H9 (cell line): ENCODE measurements at regions not wholly inside any gene's neighbourhood (a gene's known extent, or its start where the extent isn't known, plus 50 kb on each side); places are given as distances from the start of the nearest gene placed in this dataset.

Experiments
- DNase-seq: peaks from one replicate; pipeline ENCODE4 v3.0.0-alpha.2; 2017
- H2AFZ ChIP-seq: one replicate; pipeline ENCODE4 v1.6.1; 2013; ENCODE audit warnings: mild to moderate bottlenecking, low read length, control low read depth, moderate library complexity
- H2AK5ac ChIP-seq: 2 replicates; pipeline ENCODE4 v1.6.1; 2013; ENCODE audit warnings: low read length, control low read depth, mixed read lengths; ENCODE audit not compliant: insufficient read length
- H2BK120ac ChIP-seq: one replicate; pipeline ENCODE4 v1.6.1; 2013; ENCODE audit warnings: low read depth, mild to moderate bottlenecking, low read length, control low read depth, inconsistent platforms; ENCODE audit not compliant: poor library complexity, severe bottlenecking
- H2BK12ac ChIP-seq: 2 replicates; pipeline ENCODE4 v1.6.1; 2013; ENCODE audit warnings: low read length, control low read depth, mixed read lengths, low read depth; ENCODE audit not compliant: insufficient read length
- H2BK15ac ChIP-seq: 2 replicates; pipeline ENCODE4 v1.6.1; 2013; ENCODE audit warnings: low read depth, low read length, control low read depth
- H2BK20ac ChIP-seq: one replicate; pipeline ENCODE4 v1.6.1; 2013; ENCODE audit warnings: low read depth, mild to moderate bottlenecking, low read length, control low read depth, inconsistent platforms; ENCODE audit not compliant: poor library complexity, severe bottlenecking
- H2BK5ac ChIP-seq: 2 replicates; pipeline ENCODE4 v1.6.1; 2013; ENCODE audit warnings: low read length, control low read depth, mixed read lengths; ENCODE audit not compliant: insufficient read length
- H3K14ac ChIP-seq: 2 replicates; pipeline ENCODE4 v1.6.1; 2013; ENCODE audit warnings: low read length, control low read depth; ENCODE audit not compliant: insufficient read depth
- H3K18ac ChIP-seq: 2 replicates; pipeline ENCODE4 v1.6.1; 2013; ENCODE audit warnings: low read depth, mild to moderate bottlenecking, mixed read lengths, low read length, control low read depth; ENCODE audit not compliant: insufficient read length
- H3K23ac ChIP-seq: 2 replicates; pipeline ENCODE4 v1.6.1; 2013; ENCODE audit warnings: low read length, control low read depth, mixed read lengths, low read depth; ENCODE audit not compliant: insufficient read length
- H3K23me2 ChIP-seq: 2 replicates; pipeline ENCODE4 v1.6.1; 2013; ENCODE audit warnings: low read depth, mild to moderate bottlenecking, mixed read lengths, low read length, control low read depth; ENCODE audit not compliant: insufficient read length, poor library complexity, severe bottlenecking
- H3K27ac ChIP-seq: 2 replicates; pipeline ENCODE4 v1.5.1; 2013; ENCODE audit warnings: low read length, control low read depth, mixed read lengths, low read depth; ENCODE audit not compliant: insufficient read length
- H3K27me3 ChIP-seq: 2 replicates; pipeline ENCODE4 v1.6.1; 2013; ENCODE audit warnings: low read length, control low read depth, inconsistent platforms; ENCODE audit not compliant: insufficient read depth
- H3K4ac ChIP-seq: 2 replicates; pipeline ENCODE4 v1.6.1; 2013; ENCODE audit warnings: low read depth, mild to moderate bottlenecking, control low read depth, inconsistent platforms, low read length, moderate library complexity
- H3K4me1 ChIP-seq: 2 replicates; pipeline ENCODE4 v1.6.1; 2013; ENCODE audit warnings: low read length, control low read depth, inconsistent platforms; ENCODE audit not compliant: insufficient read depth
- H3K4me2 ChIP-seq: 2 replicates; pipeline ENCODE4 v1.6.1; 2013; ENCODE audit warnings: low read length, control low read depth, mixed read lengths; ENCODE audit not compliant: insufficient read length, insufficient read depth
- H3K56ac ChIP-seq: 2 replicates; pipeline ENCODE4 v1.6.1; 2013; ENCODE audit warnings: low read depth, mild to moderate bottlenecking, mixed read lengths, low read length, control low read depth; ENCODE audit not compliant: insufficient read length
- H3K79me1 ChIP-seq: 2 replicates; pipeline ENCODE4 v1.6.1; 2013; ENCODE audit warnings: low read depth, mild to moderate bottlenecking, moderate library complexity, low read length, control low read depth, inconsistent platforms; ENCODE audit not compliant: insufficient read depth, poor library complexity, severe bottlenecking
- H3K79me2 ChIP-seq: 2 replicates; pipeline ENCODE4 v1.6.1; 2013; ENCODE audit warnings: low read length, control low read depth, inconsistent platforms; ENCODE audit not compliant: insufficient read depth
- H3K9ac ChIP-seq: 2 replicates; pipeline ENCODE4 v1.6.1; 2013; ENCODE audit warnings: low read length, control low read depth, mixed read lengths; ENCODE audit not compliant: insufficient read length; ENCODE audit errors: extremely low read depth
- H3K9me3 ChIP-seq: one replicate; pipeline ENCODE4 v1.6.1; 2013; ENCODE audit warnings: low read depth, low read length, inconsistent platforms; ENCODE audit not compliant: control insufficient read depth
- H3T11ph ChIP-seq: one replicate; pipeline ENCODE4 v1.6.1; 2013; ENCODE audit warnings: mild to moderate bottlenecking, low read length, control low read depth, inconsistent platforms
- H4K20me1 ChIP-seq: one replicate; pipeline ENCODE4 v1.6.1; 2013; ENCODE audit not compliant: control insufficient read depth, insufficient read length, insufficient read depth
- H4K5ac ChIP-seq: 2 replicates; pipeline ENCODE4 v1.6.1; 2013; ENCODE audit warnings: low read depth, mild to moderate bottlenecking, mixed read lengths, low read length, control low read depth; ENCODE audit not compliant: insufficient read length
- H4K8ac ChIP-seq: replicated peaks from 2 replicates; pipeline ENCODE4 v1.6.1; 2013; ENCODE audit warnings: low read length, control low read depth, mixed read lengths, low read depth; ENCODE audit not compliant: insufficient read length
- H4K91ac ChIP-seq: 2 replicates; pipeline ENCODE4 v1.6.1; 2013; ENCODE audit warnings: low read depth, mild to moderate bottlenecking, moderate library complexity, mixed read lengths, low read length, control low read depth; ENCODE audit not compliant: insufficient read length
- H3K27ac Mint-ChIP-seq, 3 experiments: 2 replicates in 2 of 3; 3 replicates in 1 of 3; pipeline ENCODE4 v1.8.0; 2020 to 2021; ENCODE audit warnings: mixed read lengths in 3 of 3, mild to moderate bottlenecking in 1 of 3, moderate library complexity in 1 of 3
- H3K27me3 Mint-ChIP-seq: 2 replicates; pipeline ENCODE4 v1.8.0; 2021; ENCODE audit warnings: low read depth, mild to moderate bottlenecking, moderate library complexity, mixed read lengths
- H3K36me3 Mint-ChIP-seq, 3 experiments: 2 replicates in 2 of 3; 3 replicates in 1 of 3; pipeline ENCODE4 v1.8.0; 2020 to 2021; ENCODE audit warnings: low read depth in 3 of 3, mixed read lengths in 3 of 3; ENCODE audit not compliant: insufficient read depth in 1 of 3
- H3K4me1 Mint-ChIP-seq, 2 experiments: 2 replicates each; pipeline ENCODE4 v1.8.0; 2020; ENCODE audit warnings: mixed read lengths in 2 of 2
- H3K4me3 Mint-ChIP-seq, 2 experiments: 2 replicates in 1 of 2; 3 replicates in 1 of 2; pipeline ENCODE4 v1.8.0; 2020 to 2021; ENCODE audit warnings: mild to moderate bottlenecking in 2 of 2, mixed read lengths in 2 of 2, moderate library complexity in 1 of 2
- H3K9me3 Mint-ChIP-seq, 2 experiments: 2 replicates in 1 of 2; 3 replicates in 1 of 2; pipeline ENCODE4 v1.8.0; 2020; ENCODE audit warnings: mild to moderate bottlenecking in 2 of 2, mixed read lengths in 2 of 2, moderate library complexity in 1 of 2
- WGBS: extraction: QIAGEN DNeasy Blood & Tissue Kit; methylation state at CpG from one replicate; pipeline ENCODE4 v1.1.7; 2013; ENCODE audit warnings: missing lambda C conversion rate, low lambda C conversion rate, mixed read lengths; ENCODE audit not compliant: insufficient read length; ENCODE audit errors: extremely low coverage; 5-methylcytosine and 5-hydroxymethylcytosine counted together
- TF ChIP-seq, protein P1 (sequence below): fragments of 200-600 bp; sonication (generic); conservative IDR thresholded peaks from 3 replicates; pipeline ENCODE4 v1.8.0; 2021; ENCODE audit warnings: antibody characterized with exemption, mild to moderate bottlenecking

DNA sequence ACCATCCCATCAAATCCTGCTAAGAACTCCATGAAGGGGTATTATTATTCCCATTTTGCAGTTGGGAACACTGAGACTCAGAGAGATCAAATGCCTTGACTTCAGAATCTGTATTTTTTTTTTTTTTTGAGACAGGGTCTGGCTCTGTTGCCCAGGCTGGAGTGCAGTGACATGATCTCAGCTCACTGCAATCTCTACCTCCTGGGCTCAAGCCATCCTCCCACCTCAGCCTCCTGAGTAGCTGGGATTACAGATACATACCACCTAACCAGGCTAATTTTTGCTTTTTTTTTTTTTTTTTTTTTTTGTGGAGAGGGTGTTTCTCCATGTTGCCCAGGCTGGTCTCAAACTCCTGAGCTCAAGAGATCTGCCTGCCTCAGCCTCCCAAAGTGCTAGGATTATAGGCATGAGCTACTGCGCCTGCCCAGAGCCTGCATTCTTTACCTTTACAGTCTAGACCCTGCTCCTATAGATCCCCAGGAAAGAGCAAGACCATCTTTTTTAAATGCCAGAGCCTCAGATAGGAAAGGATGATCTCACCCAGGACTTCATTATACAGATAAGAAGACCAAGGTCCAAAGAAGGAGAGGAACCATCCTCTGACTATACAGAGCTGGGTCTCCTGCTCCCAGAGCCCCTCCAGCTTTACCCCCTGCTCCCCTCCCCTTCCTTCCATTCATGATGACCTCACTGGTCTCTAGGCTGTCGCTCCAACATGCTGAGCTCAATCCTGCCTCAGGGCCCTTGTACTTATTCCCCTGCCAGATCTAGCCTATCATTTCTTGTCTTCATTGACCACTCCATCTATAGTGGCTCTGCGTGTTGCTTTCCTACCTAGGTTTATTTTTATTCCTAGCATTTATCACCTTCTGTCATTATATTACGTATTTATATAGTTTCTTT is 138.6 kb downstream of the CEBPB start:
- Mint-ChIP-seq H3K4me3 (no peak overlapping the region), H3K9me3 (peaks cover 0 to 7% of the 10 kb centered on the region in 2 experiments; a peak in 1 of 5 replicates), H3K4me1 (peaks cover 0 to 9% of the 10 kb centered on the region in 2 experiments; a peak in 3 of 4 replicates), H3K27ac (no peak overlapping the region), H3K27me3 (peaks cover 4% of the 10 kb centered on the region), H3K36me3 (no peaks in the 10 kb centered on the region)
- H3K23ac ChIP-seq = no peak overlapping the region
- no peak overlapping the region for H4K8ac ChIP-seq
- H3K18ac ChIP-seq = no peak overlapping the region
- H2BK15ac ChIP-seq = no peak overlapping the region
- H3K27me3 ChIP-seq = no peaks in the 10 kb centered on the region
- WGBS = no CpG with 5 or more reads among the region's 4 CpGs
- no peak for DNase-seq
- no peak overlapping the region for H3T11ph ChIP-seq
- no peak overlapping the region for H3K9ac ChIP-seq
- no peaks in the 10 kb centered on the region for H3K9me3 ChIP-seq
- H3K4ac ChIP-seq = no peak overlapping the region
- H3K79me1 ChIP-seq = no peaks in the 10 kb centered on the region
- H2AFZ ChIP-seq = no peak overlapping the region
- no peak overlapping the region for H2BK12ac ChIP-seq
- no peak overlapping the region for H4K5ac ChIP-seq
- no peak overlapping the region for H2BK120ac ChIP-seq
- no peaks in the 10 kb centered on the region for H3K79me2 ChIP-seq
- TF ChIP-seq, protein P1, sequence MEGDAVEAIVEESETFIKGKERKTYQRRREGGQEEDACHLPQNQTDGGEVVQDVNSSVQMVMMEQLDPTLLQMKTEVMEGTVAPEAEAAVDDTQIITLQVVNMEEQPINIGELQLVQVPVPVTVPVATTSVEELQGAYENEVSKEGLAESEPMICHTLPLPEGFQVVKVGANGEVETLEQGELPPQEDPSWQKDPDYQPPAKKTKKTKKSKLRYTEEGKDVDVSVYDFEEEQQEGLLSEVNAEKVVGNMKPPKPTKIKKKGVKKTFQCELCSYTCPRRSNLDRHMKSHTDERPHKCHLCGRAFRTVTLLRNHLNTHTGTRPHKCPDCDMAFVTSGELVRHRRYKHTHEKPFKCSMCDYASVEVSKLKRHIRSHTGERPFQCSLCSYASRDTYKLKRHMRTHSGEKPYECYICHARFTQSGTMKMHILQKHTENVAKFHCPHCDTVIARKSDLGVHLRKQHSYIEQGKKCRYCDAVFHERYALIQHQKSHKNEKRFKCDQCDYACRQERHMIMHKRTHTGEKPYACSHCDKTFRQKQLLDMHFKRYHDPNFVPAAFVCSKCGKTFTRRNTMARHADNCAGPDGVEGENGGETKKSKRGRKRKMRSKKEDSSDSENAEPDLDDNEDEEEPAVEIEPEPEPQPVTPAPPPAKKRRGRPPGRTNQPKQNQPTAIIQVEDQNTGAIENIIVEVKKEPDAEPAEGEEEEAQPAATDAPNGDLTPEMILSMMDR = no peak
- no peak overlapping the region for H2BK20ac ChIP-seq
- H3K27ac ChIP-seq = no peak overlapping the region
- no peak overlapping the region for H2AK5ac ChIP-seq
- H3K14ac ChIP-seq = no peak overlapping the region
- no peak overlapping the region for H4K91ac ChIP-seq
- no peaks in the 10 kb centered on the region for H3K4me1 ChIP-seq
- H2BK5ac ChIP-seq = no peak overlapping the region
- H3K56ac ChIP-seq = no peak overlapping the region
- no peaks in the 10 kb centered on the region for H3K23me2 ChIP-seq
- H4K20me1 ChIP-seq = no peaks in the 10 kb centered on the region
- H3K4me2 ChIP-seq = no peak overlapping the region
